ENCODE measurements at regions not wholly inside any gene's neighbourhood (a gene's known extent, or its start where the extent isn't known, plus 50 kb on each side); places are given as distances from the start of the nearest gene placed in this dataset.

DNA sequence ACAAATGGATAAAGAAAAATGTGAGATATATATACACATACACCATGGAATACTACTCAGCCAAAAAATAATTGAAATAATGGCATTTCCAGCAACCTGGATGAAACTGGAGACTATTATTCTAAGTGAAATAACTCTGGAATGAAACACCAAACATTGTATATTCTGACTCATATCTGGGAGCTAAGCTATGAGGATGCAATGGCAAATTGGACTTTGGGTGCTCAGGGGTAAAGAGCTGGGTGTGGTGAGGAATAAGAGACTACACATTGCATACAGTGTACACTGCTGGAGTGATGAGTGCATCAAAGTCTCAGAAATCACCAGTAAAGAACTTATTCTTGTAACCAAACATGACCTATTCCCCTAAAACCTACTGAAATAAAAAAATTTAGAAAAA lies 636.0 kb upstream of the LRATD1 start:
- TF ChIP-seq, protein P1, sequence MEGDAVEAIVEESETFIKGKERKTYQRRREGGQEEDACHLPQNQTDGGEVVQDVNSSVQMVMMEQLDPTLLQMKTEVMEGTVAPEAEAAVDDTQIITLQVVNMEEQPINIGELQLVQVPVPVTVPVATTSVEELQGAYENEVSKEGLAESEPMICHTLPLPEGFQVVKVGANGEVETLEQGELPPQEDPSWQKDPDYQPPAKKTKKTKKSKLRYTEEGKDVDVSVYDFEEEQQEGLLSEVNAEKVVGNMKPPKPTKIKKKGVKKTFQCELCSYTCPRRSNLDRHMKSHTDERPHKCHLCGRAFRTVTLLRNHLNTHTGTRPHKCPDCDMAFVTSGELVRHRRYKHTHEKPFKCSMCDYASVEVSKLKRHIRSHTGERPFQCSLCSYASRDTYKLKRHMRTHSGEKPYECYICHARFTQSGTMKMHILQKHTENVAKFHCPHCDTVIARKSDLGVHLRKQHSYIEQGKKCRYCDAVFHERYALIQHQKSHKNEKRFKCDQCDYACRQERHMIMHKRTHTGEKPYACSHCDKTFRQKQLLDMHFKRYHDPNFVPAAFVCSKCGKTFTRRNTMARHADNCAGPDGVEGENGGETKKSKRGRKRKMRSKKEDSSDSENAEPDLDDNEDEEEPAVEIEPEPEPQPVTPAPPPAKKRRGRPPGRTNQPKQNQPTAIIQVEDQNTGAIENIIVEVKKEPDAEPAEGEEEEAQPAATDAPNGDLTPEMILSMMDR (IDR thresholded peaks at IDR 0.05 in 2 of 3, conservative IDR thresholded peaks at IDR 0.05 in 1 of 3; ENCODE audit: control insufficient read depth in 2 of 3, extremely low read depth in 1 of 3, insufficient read depth in 1 of 3, low read depth in 3 of 3, low read length in 3 of 3), result no peak
- TF ChIP-seq, protein P2, sequence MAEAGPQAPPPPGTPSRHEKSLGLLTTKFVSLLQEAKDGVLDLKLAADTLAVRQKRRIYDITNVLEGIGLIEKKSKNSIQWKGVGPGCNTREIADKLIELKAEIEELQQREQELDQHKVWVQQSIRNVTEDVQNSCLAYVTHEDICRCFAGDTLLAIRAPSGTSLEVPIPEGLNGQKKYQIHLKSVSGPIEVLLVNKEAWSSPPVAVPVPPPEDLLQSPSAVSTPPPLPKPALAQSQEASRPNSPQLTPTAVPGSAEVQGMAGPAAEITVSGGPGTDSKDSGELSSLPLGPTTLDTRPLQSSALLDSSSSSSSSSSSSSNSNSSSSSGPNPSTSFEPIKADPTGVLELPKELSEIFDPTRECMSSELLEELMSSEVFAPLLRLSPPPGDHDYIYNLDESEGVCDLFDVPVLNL (IDR thresholded peaks at IDR 0.05; ENCODE audit: low read depth, low read length), result no peak
- TF ChIP-seq, protein P3, sequence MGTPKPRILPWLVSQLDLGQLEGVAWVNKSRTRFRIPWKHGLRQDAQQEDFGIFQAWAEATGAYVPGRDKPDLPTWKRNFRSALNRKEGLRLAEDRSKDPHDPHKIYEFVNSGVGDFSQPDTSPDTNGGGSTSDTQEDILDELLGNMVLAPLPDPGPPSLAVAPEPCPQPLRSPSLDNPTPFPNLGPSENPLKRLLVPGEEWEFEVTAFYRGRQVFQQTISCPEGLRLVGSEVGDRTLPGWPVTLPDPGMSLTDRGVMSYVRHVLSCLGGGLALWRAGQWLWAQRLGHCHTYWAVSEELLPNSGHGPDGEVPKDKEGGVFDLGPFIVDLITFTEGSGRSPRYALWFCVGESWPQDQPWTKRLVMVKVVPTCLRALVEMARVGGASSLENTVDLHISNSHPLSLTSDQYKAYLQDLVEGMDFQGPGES (IDR thresholded peaks at IDR 0.05), result no peak
- TF ChIP-seq EZH2 (IDR thresholded peaks at IDR 0.05; ENCODE audit: borderline replicate concordance, control insufficient read depth, low read depth, low read length), result no peak
- no peak for TF ChIP-seq POLR2AphosphoS5 (IDR thresholded peaks at IDR 0.05; ENCODE audit: low read length)
- TF ChIP-seq, protein P4, sequence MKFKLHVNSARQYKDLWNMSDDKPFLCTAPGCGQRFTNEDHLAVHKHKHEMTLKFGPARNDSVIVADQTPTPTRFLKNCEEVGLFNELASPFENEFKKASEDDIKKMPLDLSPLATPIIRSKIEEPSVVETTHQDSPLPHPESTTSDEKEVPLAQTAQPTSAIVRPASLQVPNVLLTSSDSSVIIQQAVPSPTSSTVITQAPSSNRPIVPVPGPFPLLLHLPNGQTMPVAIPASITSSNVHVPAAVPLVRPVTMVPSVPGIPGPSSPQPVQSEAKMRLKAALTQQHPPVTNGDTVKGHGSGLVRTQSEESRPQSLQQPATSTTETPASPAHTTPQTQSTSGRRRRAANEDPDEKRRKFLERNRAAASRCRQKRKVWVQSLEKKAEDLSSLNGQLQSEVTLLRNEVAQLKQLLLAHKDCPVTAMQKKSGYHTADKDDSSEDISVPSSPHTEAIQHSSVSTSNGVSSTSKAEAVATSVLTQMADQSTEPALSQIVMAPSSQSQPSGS (IDR thresholded peaks at IDR 0.05; ENCODE audit: low read length), result no peak
- TF ChIP-seq, protein P5, sequence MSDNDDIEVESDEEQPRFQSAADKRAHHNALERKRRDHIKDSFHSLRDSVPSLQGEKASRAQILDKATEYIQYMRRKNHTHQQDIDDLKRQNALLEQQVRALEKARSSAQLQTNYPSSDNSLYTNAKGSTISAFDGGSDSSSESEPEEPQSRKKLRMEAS (IDR thresholded peaks at IDR 0.05; ENCODE audit: low read depth, low read length), result no peak
- no peak for TF ChIP-seq TAF1 (IDR thresholded peaks at IDR 0.05; ENCODE audit: borderline replicate concordance, low read depth, low read length)
- no peak for TF ChIP-seq KDM1A (IDR thresholded peaks at IDR 0.05; ENCODE audit: borderline replicate concordance)
- TF ChIP-seq, protein P6, sequence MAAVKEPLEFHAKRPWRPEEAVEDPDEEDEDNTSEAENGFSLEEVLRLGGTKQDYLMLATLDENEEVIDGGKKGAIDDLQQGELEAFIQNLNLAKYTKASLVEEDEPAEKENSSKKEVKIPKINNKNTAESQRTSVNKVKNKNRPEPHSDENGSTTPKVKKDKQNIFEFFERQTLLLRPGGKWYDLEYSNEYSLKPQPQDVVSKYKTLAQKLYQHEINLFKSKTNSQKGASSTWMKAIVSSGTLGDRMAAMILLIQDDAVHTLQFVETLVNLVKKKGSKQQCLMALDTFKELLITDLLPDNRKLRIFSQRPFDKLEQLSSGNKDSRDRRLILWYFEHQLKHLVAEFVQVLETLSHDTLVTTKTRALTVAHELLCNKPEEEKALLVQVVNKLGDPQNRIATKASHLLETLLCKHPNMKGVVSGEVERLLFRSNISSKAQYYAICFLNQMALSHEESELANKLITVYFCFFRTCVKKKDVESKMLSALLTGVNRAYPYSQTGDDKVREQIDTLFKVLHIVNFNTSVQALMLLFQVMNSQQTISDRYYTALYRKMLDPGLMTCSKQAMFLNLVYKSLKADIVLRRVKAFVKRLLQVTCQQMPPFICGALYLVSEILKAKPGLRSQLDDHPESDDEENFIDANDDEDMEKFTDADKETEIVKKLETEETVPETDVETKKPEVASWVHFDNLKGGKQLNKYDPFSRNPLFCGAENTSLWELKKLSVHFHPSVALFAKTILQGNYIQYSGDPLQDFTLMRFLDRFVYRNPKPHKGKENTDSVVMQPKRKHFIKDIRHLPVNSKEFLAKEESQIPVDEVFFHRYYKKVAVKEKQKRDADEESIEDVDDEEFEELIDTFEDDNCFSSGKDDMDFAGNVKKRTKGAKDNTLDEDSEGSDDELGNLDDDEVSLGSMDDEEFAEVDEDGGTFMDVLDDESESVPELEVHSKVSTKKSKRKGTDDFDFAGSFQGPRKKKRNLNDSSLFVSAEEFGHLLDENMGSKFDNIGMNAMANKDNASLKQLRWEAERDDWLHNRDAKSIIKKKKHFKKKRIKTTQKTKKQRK (IDR thresholded peaks at IDR 0.05; ENCODE audit: low read depth, low read length), result no peak
- no peak for TF ChIP-seq ESRRA (IDR thresholded peaks at IDR 0.05; ENCODE audit: low read length)
